A673 (cell line): ENCODE measurements at regions not wholly inside any gene's neighbourhood (a gene's known extent, or its start where the extent isn't known, plus 50 kb on each side); places are given as distances from the start of the nearest gene placed in this dataset.

Source experiments
- EZH2 ChIP-seq: fragments of 200-600 bp; sonication (generic); IDR thresholded peaks from 2 replicates; pipeline ENCODE4 v1.6.1; 2017; ENCODE audit warnings: borderline replicate concordance, low read depth, mild to moderate bottlenecking, mixed read lengths, antibody characterized with exemption, low read length; ENCODE audit not compliant: poor library complexity, severe bottlenecking
- TF ChIP-seq, protein P1 (sequence below): fragments of 300-800, 200-600 bp; sonication (generic); conservative IDR thresholded peaks from 2 replicates; pipeline ENCODE4 v1.5.1; 2017; ENCODE audit warnings: low read depth, mild to moderate bottlenecking, antibody characterized with exemption, low read length, moderate library complexity, mixed read lengths

DNA sequence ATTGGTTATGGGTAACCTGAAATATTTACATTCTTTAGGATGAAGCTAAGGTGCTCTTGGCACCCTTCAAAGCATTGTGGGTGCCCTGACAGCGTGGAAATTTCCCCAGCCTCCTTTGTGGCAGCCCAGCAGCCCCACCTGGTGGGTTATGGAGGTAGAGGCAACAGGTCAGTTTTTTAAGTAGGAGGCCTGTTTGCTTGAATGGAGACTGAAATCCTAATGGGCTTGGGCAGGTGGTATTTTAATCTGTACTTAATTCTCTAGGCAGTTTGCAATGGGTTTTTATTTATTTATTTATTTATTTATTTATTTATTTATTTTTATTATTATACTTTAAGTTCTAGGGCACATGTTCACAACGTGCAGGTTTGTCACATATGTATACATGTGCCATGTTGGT lies 139.4 kb downstream of the EPC1 start:
- TF ChIP-seq, protein P1, sequence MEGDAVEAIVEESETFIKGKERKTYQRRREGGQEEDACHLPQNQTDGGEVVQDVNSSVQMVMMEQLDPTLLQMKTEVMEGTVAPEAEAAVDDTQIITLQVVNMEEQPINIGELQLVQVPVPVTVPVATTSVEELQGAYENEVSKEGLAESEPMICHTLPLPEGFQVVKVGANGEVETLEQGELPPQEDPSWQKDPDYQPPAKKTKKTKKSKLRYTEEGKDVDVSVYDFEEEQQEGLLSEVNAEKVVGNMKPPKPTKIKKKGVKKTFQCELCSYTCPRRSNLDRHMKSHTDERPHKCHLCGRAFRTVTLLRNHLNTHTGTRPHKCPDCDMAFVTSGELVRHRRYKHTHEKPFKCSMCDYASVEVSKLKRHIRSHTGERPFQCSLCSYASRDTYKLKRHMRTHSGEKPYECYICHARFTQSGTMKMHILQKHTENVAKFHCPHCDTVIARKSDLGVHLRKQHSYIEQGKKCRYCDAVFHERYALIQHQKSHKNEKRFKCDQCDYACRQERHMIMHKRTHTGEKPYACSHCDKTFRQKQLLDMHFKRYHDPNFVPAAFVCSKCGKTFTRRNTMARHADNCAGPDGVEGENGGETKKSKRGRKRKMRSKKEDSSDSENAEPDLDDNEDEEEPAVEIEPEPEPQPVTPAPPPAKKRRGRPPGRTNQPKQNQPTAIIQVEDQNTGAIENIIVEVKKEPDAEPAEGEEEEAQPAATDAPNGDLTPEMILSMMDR: peak; percentile 69
- no peak for TF ChIP-seq EZH2
